Neural cell (in vitro differentiated cells): ENCODE measurements at regions not wholly inside any gene's neighbourhood (a gene's known extent, or its start where the extent isn't known, plus 50 kb on each side); places are given as distances from the start of the nearest gene placed in this dataset.

Experiments
- H2AFZ ChIP-seq: fragments of 200-600, 300-800 bp; sonication (generic), shearing (Covaris generic); 2 replicates; pipeline ENCODE4 v1.6.0; 2014; ENCODE audit warnings: low read depth, mild to moderate bottlenecking, antibody characterized with exemption, low read length, moderate library complexity
- H3F3A ChIP-seq: fragments of 200-600 bp; shearing (Covaris generic); 2 replicates; pipeline ENCODE4 v1.6.1; 2016; ENCODE audit warnings: mild to moderate bottlenecking, moderate library complexity, mixed read lengths, antibody characterized with exemption, low read length; ENCODE audit not compliant: insufficient read depth, poor library complexity, severe bottlenecking
- H3K27ac ChIP-seq: fragments of 200-600, 300-800 bp; sonication (generic), shearing (Covaris generic); 2 replicates; pipeline ENCODE4 v1.5.1; 2014; ENCODE audit warnings: mild to moderate bottlenecking, low read length, moderate library complexity
- H3K27me3 ChIP-seq: fragments of 300-800, 200-600 bp; sonication (generic), shearing (Covaris generic); 2 replicates; pipeline ENCODE4 v1.6.0; 2014; ENCODE audit warnings: mild to moderate bottlenecking, low read depth, low read length, moderate library complexity; ENCODE audit not compliant: insufficient read depth
- H3K36me3 ChIP-seq: fragments of 300-800, 200-600 bp; sonication (generic), shearing (Covaris generic); 2 replicates; pipeline ENCODE4 v1.5.1; 2014; ENCODE audit warnings: mild to moderate bottlenecking, antibody characterized with exemption, low read length, moderate library complexity; ENCODE audit not compliant: insufficient read depth
- H3K4me2 ChIP-seq: fragments of 300-800, 200-600 bp; sonication (generic), shearing (Covaris generic); 2 replicates; pipeline ENCODE4 v1.6.0; 2014; ENCODE audit warnings: mild to moderate bottlenecking, low read length
- H3K4me3 ChIP-seq: fragments of 300-800, 200-600 bp; sonication (generic), shearing (Covaris generic); 2 replicates; pipeline ENCODE4 v1.5.1; 2014; ENCODE audit warnings: mild to moderate bottlenecking, low read length, moderate library complexity
- H3K79me2 ChIP-seq: fragments of 200-600 bp; shearing (Covaris generic); replicated peaks from 2 replicates; pipeline ENCODE4 v1.6.0; 2014; ENCODE audit warnings: mild to moderate bottlenecking, low read length, moderate library complexity; ENCODE audit not compliant: insufficient read depth
- H3K9ac ChIP-seq: fragments of 300-800, 200-600 bp; sonication (generic), shearing (Covaris generic); 2 replicates; pipeline ENCODE4 v1.6.1; 2016; ENCODE audit warnings: mild to moderate bottlenecking, low read length, mixed read lengths
- H3K9me2 ChIP-seq: fragments of 200-600 bp; shearing (Covaris generic); 2 replicates; pipeline ENCODE4 v1.6.1; 2016; ENCODE audit warnings: mild to moderate bottlenecking, low read length, mixed read lengths; ENCODE audit not compliant: insufficient read depth
- H3K9me3 ChIP-seq: fragments of 200-600, 300-800 bp; sonication (generic), shearing (Covaris generic); 2 replicates; pipeline ENCODE4 v1.6.1; 2016; ENCODE audit warnings: mild to moderate bottlenecking, mixed run types, low read length, moderate library complexity, mixed read lengths
- H4K20me1 ChIP-seq: fragments of 200-600 bp; shearing (Covaris generic); 2 replicates; pipeline ENCODE4 v1.6.1; 2016; ENCODE audit warnings: mild to moderate bottlenecking, mixed run types; ENCODE audit not compliant: insufficient read depth
- CTCF ChIP-seq: fragments of 450-650 bp; IDR thresholded peaks from 2 replicates; pipeline ENCODE4 v1.5.1; 2014; ENCODE audit warnings: antibody characterized with exemption, mild to moderate bottlenecking, moderate library complexity; ENCODE audit not compliant: poor library complexity, severe bottlenecking
- EP300 ChIP-seq: fragments of 450-650 bp; conservative IDR thresholded peaks from 2 replicates; pipeline ENCODE4 v1.6.1; 2014; ENCODE audit warnings: antibody characterized with exemption, mild to moderate bottlenecking, moderate library complexity; ENCODE audit not compliant: poor library complexity, severe bottlenecking
- EZH2 ChIP-seq: fragments of 200-600, 300-800 bp; shearing (Covaris generic), sonication (generic); IDR thresholded peaks from 2 replicates; pipeline ENCODE4 v1.6.1; 2014; ENCODE audit warnings: antibody characterized with exemption, low read length, borderline replicate concordance, mild to moderate bottlenecking; ENCODE audit not compliant: insufficient read depth, poor library complexity, severe bottlenecking
- MXI1 ChIP-seq: fragments of 450-650 bp; conservative IDR thresholded peaks from 2 replicates; pipeline ENCODE4 v1.6.1; 2014; ENCODE audit warnings: antibody characterized with exemption, mild to moderate bottlenecking; ENCODE audit not compliant: poor library complexity, severe bottlenecking
- POLR2AphosphoS5 ChIP-seq: IDR thresholded peaks from 2 replicates; pipeline ENCODE4 v1.6.1; 2012
- RAD21 ChIP-seq: fragments of 450-650 bp; conservative IDR thresholded peaks from 2 replicates; pipeline ENCODE4 v1.6.1; 2014; ENCODE audit warnings: antibody characterized with exemption, mild to moderate bottlenecking, moderate library complexity
- REST ChIP-seq: IDR thresholded peaks from 2 replicates; pipeline ENCODE4 v1.6.1; 2012; ENCODE audit warnings: borderline replicate concordance
- SMC3 ChIP-seq: fragments of 450-650 bp; conservative IDR thresholded peaks from 2 replicates; pipeline ENCODE4 v1.6.1; 2014; ENCODE audit warnings: antibody characterized with exemption, mild to moderate bottlenecking, moderate library complexity; ENCODE audit not compliant: poor library complexity
- TAF1 ChIP-seq: IDR thresholded peaks from 2 replicates; pipeline ENCODE4 v1.6.1; 2012; ENCODE audit warnings: low read depth

GRCh38 chr1:90486996-90487395 lies 230.1 kb downstream of the BARHL2 start:
- no peaks in the 10 kb centered on the region for H3K79me2 ChIP-seq
- TF ChIP-seq MXI1: no peak
- TF ChIP-seq TAF1: no peak
- TF ChIP-seq CTCF: no peak
- no peak for TF ChIP-seq EP300
- no peak for TF ChIP-seq EZH2
- no peak for TF ChIP-seq RAD21
- no peak for TF ChIP-seq REST
- TF ChIP-seq SMC3: no peak
- no peak for TF ChIP-seq POLR2AphosphoS5
- H3K9ac ChIP-seq: no peak overlapping the region
- no peak overlapping the region for H3K4me3 ChIP-seq
- H3K36me3 ChIP-seq: no peaks in the 10 kb centered on the region
- H2AFZ ChIP-seq: no peak overlapping the region
- no peaks in the 10 kb centered on the region for H3F3A ChIP-seq
- H3K27me3 ChIP-seq: no peaks in the 10 kb centered on the region
- no peak overlapping the region for H3K4me2 ChIP-seq
- H3K27ac ChIP-seq: no peak overlapping the region
- H3K9me2 ChIP-seq: no peaks in the 10 kb centered on the region
- no peaks in the 10 kb centered on the region for H4K20me1 ChIP-seq
- H3K9me3 ChIP-seq: no peaks in the 10 kb centered on the region

- Histone ChIP-seq H3F3A (no peaks in the 10 kb centered on the region), H3K4me2 (no peak overlapping the region), H3K27me3 (no peaks in the 10 kb centered on the region), H3K79me2 (no peaks in the 10 kb centered on the region), H2AFZ (no peak overlapping the region), H4K20me1 (no peaks in the 10 kb centered on the region), H3K36me3 (no peaks in the 10 kb centered on the region), H3K9me3 (no peaks in the 10 kb centered on the region), H3K4me3 (no peak overlapping the region), H3K9ac (no peak overlapping the region), H3K27ac (no peak overlapping the region), H3K9me2 (no peaks in the 10 kb centered on the region)
- no peak for TF ChIP-seq RAD21
- no peak for TF ChIP-seq TAF1
- TF ChIP-seq EP300: no peak
- TF ChIP-seq MXI1: no peak
- no peak for TF ChIP-seq CTCF
- TF ChIP-seq EZH2: no peak
- no peak for TF ChIP-seq SMC3
- no peak for TF ChIP-seq POLR2AphosphoS5
- no peak for TF ChIP-seq REST
These were observed 230.8 kb downstream of the BARHL2 start for GRCh38 chr1:90486134-90486824.
